ENCODE measurements at regions not wholly inside any gene's neighbourhood (a gene's known extent, or its start where the extent isn't known, plus 50 kb on each side); places are given as distances from the start of the nearest gene placed in this dataset.

DNA sequence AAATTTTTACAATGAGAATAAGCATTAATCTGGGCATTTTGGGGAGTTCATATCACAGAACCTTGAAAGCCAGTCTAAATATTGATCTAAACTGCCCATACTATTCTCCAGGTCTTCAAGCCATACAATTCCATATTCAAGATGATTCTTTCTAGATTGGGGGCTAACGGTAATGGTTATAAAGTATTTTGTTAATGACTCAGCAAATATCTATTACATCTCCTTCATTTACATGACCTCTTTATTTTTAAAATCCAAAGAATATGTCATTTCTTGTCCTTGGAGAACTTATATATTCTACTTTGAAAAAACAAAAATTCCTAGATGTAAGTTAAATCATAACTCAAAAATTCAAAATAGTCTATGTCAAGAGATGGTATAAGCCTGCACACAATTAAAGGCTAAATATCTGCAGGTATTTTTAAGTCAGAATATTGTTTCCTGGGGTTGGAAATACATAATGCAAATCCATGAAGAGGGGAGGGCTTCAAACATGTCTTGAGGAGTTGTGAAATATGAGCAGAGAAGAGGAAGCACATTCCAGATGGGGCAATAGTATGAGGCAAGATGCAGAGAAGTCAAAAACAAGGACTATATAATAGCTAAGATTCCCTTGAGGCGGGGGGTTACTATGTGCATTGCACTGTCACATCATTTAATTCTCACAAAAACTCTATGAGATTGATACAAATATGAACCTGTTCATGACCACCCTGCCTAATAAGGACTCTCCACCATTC, 526.4 kb downstream of the NR2F1-AS1 start:
- Histone ChIP-seq H3K27ac (ENCODE audit: low read depth, low read length) (no peak overlapping the region), H3K36me3 (ENCODE audit: insufficient read depth, low read length) (no peaks in the 10 kb centered on the region), H3K27me3 (ENCODE audit: insufficient read depth, low read length) (no peaks in the 10 kb centered on the region), H3K4me1 (ENCODE audit: insufficient read depth, low read length) (peaks cover 16% of the 10 kb centered on the region), H3K4me3 (ENCODE audit: low read length) (no peak overlapping the region), H3K9me3 (ENCODE audit: insufficient read depth, low read depth, low read length) (no peaks in the 10 kb centered on the region), H3K9ac (ENCODE audit: low read depth, low read length) (no peak overlapping the region)
- WGBS: no CpG with 5 or more reads among the region's 2 CpGs

DNA sequence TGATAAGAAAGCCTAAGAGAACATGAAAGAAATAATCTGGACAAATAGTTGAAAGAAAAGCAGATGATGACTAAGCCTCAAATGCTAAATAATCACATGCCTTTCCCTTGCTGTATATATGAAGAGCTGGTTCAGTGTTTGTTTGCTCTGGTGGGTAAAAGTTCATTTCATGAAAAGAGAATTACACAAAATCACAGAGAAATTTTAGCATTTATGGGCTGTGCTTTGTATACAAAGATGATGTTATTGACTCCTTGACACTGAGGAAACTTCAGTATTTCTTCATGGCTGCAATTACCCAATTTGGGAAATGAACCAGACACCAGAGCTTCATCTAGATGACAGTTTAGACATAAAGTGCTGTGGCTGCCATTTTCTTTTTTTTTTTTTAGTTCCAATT, 527.2 kb downstream of the NR2F1-AS1 start:
- no peaks in the 10 kb centered on the region for H3K9me3 ChIP-seq (ENCODE audit: insufficient read depth, low read depth, low read length)
- H3K36me3 ChIP-seq (ENCODE audit: insufficient read depth, low read length): no peaks in the 10 kb centered on the region
- H3K4me3 ChIP-seq (ENCODE audit: low read length): no peak overlapping the region
- no peaks in the 10 kb centered on the region for H3K27me3 ChIP-seq (ENCODE audit: insufficient read depth, low read length)
- no peak overlapping the region for H3K9ac ChIP-seq (ENCODE audit: low read depth, low read length)
- no peak overlapping the region for H3K27ac ChIP-seq (ENCODE audit: low read depth, low read length)
- peaks cover 16% of the 10 kb centered on the region for H3K4me1 ChIP-seq (ENCODE audit: insufficient read depth, low read length)

DNA sequence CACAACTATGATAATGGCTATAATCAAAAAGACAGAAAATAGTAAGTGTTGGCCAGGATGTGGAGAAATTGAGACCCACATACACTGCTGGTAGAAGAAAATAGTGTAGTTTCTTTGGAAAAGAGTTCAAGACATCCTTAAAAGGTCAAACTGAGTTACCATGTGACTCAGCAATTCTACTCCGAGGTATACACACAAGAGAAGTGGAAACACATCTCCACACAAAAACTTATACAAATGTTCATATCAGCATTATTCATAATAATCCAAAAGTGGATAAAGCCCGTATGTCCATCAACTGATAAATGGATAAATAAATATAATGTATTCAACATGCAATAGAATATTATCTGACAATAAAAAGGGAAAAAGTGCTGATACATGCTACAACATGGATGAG, 532.2 kb downstream of the NR2F1-AS1 start:
- no peaks in the 10 kb centered on the region for H3K4me1 ChIP-seq (ENCODE audit: insufficient read depth, low read length)
- H3K9me3 ChIP-seq (ENCODE audit: insufficient read depth, low read depth, low read length): no peaks in the 10 kb centered on the region
- no peak overlapping the region for H3K9ac ChIP-seq (ENCODE audit: low read depth, low read length)
- no peak overlapping the region for H3K27ac ChIP-seq (ENCODE audit: low read depth, low read length)
- H3K27me3 ChIP-seq (ENCODE audit: insufficient read depth, low read length): no peaks in the 10 kb centered on the region
- H3K4me3 ChIP-seq (ENCODE audit: low read length): no peak overlapping the region
- H3K36me3 ChIP-seq (ENCODE audit: insufficient read depth, low read length): no peaks in the 10 kb centered on the region
- 100% methylated on average over 1 of the region's 2 CpGs for WGBS

DNA sequence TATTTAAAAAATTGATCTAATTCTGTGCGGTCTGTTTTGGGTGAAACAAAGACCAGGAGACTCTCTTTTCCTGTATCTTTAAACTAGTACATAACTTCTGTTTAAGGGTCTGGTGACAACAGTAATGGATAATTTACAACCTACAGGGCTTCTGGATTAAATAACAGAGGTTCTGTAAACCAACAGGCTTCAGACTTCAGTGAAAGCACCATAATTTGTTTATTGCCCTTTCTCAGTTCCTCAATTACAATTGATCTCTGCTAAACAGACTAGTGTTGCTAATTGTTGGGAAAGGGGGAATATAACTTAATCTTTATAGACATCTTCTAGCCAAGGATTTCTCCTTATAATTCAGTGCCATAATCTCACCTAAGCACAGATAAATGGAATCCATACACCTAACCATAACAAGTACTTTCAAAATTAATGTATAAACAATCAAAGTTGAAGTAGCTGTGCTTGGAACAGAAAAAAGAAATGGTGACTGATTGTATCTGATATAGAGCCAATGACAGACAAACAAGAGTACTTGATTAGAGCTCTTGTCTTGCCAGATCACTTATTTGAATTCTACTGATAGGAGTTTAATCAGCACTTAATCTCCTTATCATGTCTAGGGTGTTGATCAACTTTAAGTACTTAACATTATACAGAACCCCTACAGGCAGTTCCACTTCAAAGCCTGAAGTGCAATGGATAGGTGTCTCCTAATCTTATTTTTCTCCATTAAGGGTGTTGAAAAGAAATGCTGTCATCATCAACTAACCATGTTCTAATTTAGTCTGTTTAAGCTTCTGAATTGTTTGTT, 536.0 kb downstream of the NR2F1-AS1 start:
- Histone ChIP-seq H3K27ac (ENCODE audit: low read depth, low read length) (no peak overlapping the region), H3K4me3 (ENCODE audit: low read length) (no peak overlapping the region), H3K4me1 (ENCODE audit: insufficient read depth, low read length) (no peaks in the 10 kb centered on the region), H3K27me3 (ENCODE audit: insufficient read depth, low read length) (no peaks in the 10 kb centered on the region), H3K9ac (ENCODE audit: low read depth, low read length) (no peak overlapping the region), H3K36me3 (ENCODE audit: insufficient read depth, low read length) (no peaks in the 10 kb centered on the region), H3K9me3 (ENCODE audit: insufficient read depth, low read depth, low read length) (no peaks in the 10 kb centered on the region)
- WGBS: no CpG with 5 or more reads among the region's 1 CpG

DNA sequence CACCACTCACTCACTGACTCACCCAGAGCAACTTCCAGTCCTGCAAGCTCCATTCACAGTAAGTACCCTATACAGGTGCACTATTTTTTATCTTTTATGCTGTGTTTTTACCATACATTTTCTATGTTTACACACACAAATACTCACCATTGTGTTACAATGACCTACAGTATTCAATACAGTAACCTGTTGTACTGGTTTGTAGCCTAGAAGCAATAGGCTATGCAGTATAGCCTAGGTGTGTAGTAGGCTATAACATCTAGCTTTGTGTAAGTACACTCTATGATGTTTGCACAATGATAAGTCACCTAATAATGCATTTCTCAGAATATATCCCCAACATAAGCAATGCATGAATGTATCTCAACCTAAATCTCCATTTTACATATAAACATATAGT, 541.1 kb downstream of the NR2F1-AS1 start:
- no peaks in the 10 kb centered on the region for H3K9me3 ChIP-seq (ENCODE audit: insufficient read depth, low read depth, low read length)
- H3K27ac ChIP-seq (ENCODE audit: low read depth, low read length): no peak overlapping the region
- H3K27me3 ChIP-seq (ENCODE audit: insufficient read depth, low read length): no peaks in the 10 kb centered on the region
- no peaks in the 10 kb centered on the region for H3K36me3 ChIP-seq (ENCODE audit: insufficient read depth, low read length)
- H3K4me1 ChIP-seq (ENCODE audit: insufficient read depth, low read length): no peaks in the 10 kb centered on the region
- H3K9ac ChIP-seq (ENCODE audit: low read depth, low read length): no peak overlapping the region
- no peak overlapping the region for H3K4me3 ChIP-seq (ENCODE audit: low read length)

DNA sequence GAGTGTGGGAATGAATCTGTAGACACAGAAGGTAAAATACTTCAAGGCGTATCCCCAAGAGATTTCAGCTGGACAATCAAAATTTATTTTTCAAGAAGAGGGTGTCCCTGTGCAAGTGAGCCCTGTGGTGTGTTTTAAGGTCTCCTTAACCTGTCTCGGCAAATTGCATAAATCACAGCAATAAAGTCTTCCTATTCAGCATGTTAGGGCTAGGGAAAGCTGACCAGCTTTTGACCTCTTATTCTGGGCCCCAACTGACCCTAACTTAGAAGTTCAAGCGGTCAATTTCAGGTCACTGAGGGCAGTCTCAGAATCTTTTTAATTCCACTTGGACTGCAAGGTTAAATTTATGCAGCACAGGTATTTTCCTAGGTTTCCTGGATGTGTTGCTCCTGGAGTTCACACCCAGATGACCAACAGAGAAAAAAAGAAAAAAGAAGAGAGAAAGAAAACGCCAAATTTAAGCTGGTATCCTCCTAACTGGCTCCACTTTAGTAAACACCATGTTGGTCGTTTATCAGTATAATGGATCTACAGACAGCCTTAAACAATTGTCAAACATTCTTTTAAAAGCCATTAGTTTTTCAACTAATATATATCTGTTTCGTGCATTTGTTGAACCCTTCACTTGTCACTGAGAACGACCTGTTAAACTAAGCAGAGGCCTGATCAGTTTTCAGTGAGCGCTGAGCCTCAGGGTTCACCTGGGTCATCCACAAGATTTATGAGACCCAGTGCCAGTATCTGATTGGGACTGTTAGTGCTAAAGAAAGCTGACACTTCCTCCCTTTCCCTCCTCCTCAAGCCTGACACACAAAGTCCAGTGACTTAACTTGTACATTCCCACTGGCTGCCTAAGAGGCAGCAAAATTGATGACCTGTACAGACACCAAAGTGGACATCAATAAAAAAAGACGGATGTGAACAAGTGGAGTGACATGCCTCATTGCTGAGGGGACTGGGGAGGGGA, 546.1 kb downstream of the NR2F1-AS1 start:
- WGBS: 94% methylated on average over 9 of the region's 9 CpGs
- Histone ChIP-seq H3K27me3 (ENCODE audit: insufficient read depth, low read length) (no peaks in the 10 kb centered on the region), H3K36me3 (ENCODE audit: insufficient read depth, low read length) (no peaks in the 10 kb centered on the region)

DNA sequence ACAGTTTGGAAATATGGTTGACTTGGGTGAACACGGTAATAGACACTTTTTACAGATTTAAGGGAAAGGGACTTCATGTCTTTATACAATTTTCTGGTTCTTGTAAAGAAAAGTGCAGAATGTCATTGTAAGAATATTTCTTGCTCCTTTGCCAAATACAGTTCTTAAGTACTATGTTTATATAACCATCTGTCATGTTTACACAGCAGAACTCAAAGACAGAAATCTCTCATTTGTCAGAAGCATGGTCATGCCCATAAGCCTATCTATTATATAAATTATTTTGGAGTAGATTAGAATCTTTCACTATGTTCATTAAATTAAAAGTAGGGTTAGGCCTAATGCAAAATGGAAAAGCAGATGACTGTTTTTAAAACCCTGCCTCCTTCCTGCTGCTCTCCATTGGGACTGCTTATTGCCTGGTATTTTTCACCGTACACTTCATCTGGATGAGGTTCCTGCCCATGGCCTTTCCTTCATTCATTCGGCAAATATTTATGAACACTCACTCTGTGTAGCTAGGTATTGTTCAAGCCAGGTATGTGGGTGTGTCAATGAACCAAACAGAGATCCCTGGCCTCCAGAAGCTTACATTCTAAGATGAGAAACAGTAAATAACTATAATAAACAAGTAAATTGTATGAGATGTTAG, 558.1 kb downstream of the NR2F1-AS1 start:
- WGBS: 92% methylated on average over 3 of the region's 3 CpGs

More for the DNA sequence above, 546.1 kb downstream of the NR2F1-AS1 start:
- H3K9ac ChIP-seq (ENCODE audit: low read depth, low read length): no peak overlapping the region; the same call in 1 of the 2 replicates
- no peaks in the 10 kb centered on the region for H3K9me3 ChIP-seq (ENCODE audit: insufficient read depth, low read depth, low read length)
- H3K27ac ChIP-seq (ENCODE audit: low read depth, low read length): no peak overlapping the region
- no peak overlapping the region for H3K4me3 ChIP-seq (ENCODE audit: low read length)
- H3K4me1 ChIP-seq (ENCODE audit: insufficient read depth, low read length): no peaks in the 10 kb centered on the region

DNA sequence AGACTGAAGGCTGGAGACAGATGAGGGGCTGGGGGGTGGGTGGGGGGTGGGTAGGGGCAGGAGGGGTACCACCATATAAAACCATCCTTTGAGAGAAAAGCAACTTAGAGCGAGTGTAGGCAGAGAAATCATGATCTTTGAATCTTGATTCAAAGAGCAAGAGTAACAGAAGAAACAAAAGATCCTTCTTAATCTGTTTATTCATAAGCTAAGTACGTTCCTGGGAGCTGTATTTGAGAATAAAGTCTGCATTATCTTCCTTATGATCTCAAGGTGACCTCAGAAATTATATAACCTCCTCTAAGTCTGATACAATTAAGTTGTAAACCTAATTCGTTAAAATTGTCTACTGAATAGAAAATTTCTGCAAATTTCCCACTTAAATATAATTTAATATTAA, 558.8 kb downstream of the NR2F1-AS1 start:
- Histone ChIP-seq H3K9me3 (ENCODE audit: insufficient read depth, low read depth, low read length) (no peaks in the 10 kb centered on the region), H3K4me3 (ENCODE audit: low read length) (no peak overlapping the region), H3K27me3 (ENCODE audit: insufficient read depth, low read length) (no peaks in the 10 kb centered on the region), H3K27ac (ENCODE audit: low read depth, low read length) (no peak overlapping the region), H3K36me3 (ENCODE audit: insufficient read depth, low read length) (no peaks in the 10 kb centered on the region), H3K4me1 (ENCODE audit: insufficient read depth, low read length) (no peaks in the 10 kb centered on the region; the same call in 1 of the 2 replicates), H3K9ac (ENCODE audit: low read depth, low read length) (no peak overlapping the region)
- 100% methylated on average over 1 of the region's 3 CpGs for WGBS

More for the DNA sequence above, 558.1 kb downstream of the NR2F1-AS1 start:
- Histone ChIP-seq H3K27ac (ENCODE audit: low read depth, low read length) (no peak overlapping the region), H3K36me3 (ENCODE audit: insufficient read depth, low read length) (no peaks in the 10 kb centered on the region), H3K9me3 (ENCODE audit: insufficient read depth, low read depth, low read length) (no peaks in the 10 kb centered on the region), H3K4me3 (ENCODE audit: low read length) (no peak overlapping the region), H3K9ac (ENCODE audit: low read depth, low read length) (no peak overlapping the region), H3K4me1 (ENCODE audit: insufficient read depth, low read length) (no peaks in the 10 kb centered on the region; the same call in 1 of the 2 replicates), H3K27me3 (ENCODE audit: insufficient read depth, low read length) (no peaks in the 10 kb centered on the region)

DNA sequence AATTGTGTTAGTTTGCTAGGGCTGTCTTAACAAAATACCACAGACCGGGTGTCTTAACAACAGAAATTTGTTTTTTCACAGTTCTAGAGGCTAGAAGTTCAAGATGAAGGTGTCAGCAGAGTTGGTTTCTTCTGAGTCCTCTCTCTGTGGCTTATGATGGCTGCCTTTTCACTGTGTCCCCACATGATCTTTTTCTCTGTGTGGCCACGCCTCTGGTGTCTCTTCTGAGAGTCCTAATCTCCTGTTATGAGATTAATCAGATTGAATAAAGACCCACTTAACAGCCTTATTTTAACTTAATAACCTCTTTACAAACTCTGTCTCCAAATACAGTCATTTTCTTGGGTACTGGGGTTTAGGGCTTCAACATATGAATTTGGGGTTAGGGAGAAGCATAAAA, 561.1 kb downstream of the NR2F1-AS1 start:
- H3K4me1 ChIP-seq (ENCODE audit: insufficient read depth, low read length): no peaks in the 10 kb centered on the region; the same call in 1 of the 2 replicates
- 97% methylated on average over 2 of the region's 2 CpGs for WGBS

DNA sequence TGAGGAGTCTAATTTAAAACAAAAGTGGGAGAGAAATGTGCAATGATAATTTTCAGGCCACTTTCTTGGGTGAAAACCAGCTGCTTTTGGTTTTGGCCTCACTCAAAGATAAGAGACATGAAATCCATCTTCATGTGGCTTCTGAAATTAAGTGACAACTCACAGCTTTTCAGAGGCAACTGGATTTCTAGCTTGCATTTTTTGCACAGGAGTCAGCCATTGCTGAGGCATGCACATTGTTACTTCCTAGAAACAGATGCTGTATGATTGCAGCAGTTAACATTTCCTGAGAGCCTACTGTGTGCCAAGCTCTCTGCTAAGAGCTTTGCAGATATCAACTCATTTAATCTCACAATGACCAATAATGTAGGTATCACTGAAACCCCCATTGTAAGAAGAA, 562.6 kb downstream of the NR2F1-AS1 start:
- Histone ChIP-seq H3K9me3 (ENCODE audit: insufficient read depth, low read depth, low read length) (no peaks in the 10 kb centered on the region), H3K27ac (ENCODE audit: low read depth, low read length) (no peak overlapping the region), H3K4me3 (ENCODE audit: low read length) (no peak overlapping the region), H3K36me3 (ENCODE audit: insufficient read depth, low read length) (no peaks in the 10 kb centered on the region), H3K9ac (ENCODE audit: low read depth, low read length) (no peak overlapping the region), H3K4me1 (ENCODE audit: insufficient read depth, low read length) (no peaks in the 10 kb centered on the region; the same call in 1 of the 2 replicates), H3K27me3 (ENCODE audit: insufficient read depth, low read length) (no peaks in the 10 kb centered on the region)

More for the DNA sequence above, 561.1 kb downstream of the NR2F1-AS1 start:
- H3K36me3 ChIP-seq (ENCODE audit: insufficient read depth, low read length): no peaks in the 10 kb centered on the region
- H3K27ac ChIP-seq (ENCODE audit: low read depth, low read length): no peak overlapping the region
- H3K9me3 ChIP-seq (ENCODE audit: insufficient read depth, low read depth, low read length): no peaks in the 10 kb centered on the region
- no peak overlapping the region for H3K9ac ChIP-seq (ENCODE audit: low read depth, low read length)
- H3K4me3 ChIP-seq (ENCODE audit: low read length): no peak overlapping the region
- H3K27me3 ChIP-seq (ENCODE audit: insufficient read depth, low read length): no peaks in the 10 kb centered on the region
